ENCODE measurements at regions not wholly inside any gene's neighbourhood (a gene's known extent, or its start where the extent isn't known, plus 50 kb on each side); places are given as distances from the start of the nearest gene placed in this dataset.

DNA sequence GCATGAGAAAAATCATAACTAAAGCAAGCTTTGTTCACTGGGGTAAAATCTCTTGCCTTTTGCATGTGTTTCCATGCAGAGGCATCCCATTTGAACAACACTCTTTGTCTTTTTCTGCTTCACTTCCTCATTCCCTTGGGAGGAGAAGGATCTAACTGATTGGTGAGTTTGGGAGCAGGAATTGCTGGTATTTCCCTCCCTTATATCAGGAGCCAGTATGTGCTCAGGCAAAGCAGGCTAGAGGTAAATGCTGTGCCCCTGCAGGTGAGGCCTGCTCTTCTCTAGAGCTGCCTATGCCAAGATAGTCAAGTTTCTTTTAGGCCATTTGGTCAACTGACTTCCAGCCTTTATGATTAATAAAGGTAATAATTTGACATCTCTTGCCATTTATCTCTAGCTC lies 179.9 kb downstream of the COX7C start:
- TF ChIP-seq, protein P1, sequence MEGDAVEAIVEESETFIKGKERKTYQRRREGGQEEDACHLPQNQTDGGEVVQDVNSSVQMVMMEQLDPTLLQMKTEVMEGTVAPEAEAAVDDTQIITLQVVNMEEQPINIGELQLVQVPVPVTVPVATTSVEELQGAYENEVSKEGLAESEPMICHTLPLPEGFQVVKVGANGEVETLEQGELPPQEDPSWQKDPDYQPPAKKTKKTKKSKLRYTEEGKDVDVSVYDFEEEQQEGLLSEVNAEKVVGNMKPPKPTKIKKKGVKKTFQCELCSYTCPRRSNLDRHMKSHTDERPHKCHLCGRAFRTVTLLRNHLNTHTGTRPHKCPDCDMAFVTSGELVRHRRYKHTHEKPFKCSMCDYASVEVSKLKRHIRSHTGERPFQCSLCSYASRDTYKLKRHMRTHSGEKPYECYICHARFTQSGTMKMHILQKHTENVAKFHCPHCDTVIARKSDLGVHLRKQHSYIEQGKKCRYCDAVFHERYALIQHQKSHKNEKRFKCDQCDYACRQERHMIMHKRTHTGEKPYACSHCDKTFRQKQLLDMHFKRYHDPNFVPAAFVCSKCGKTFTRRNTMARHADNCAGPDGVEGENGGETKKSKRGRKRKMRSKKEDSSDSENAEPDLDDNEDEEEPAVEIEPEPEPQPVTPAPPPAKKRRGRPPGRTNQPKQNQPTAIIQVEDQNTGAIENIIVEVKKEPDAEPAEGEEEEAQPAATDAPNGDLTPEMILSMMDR (IDR thresholded peaks at IDR 0.05) = no peak
- no peak for TF ChIP-seq EP300 (IDR thresholded peaks at IDR 0.05; ENCODE audit: low read depth)
